GM06990 (cell line): ENCODE measurements at regions not wholly inside any gene's neighbourhood (a gene's known extent, or its start where the extent isn't known, plus 50 kb on each side); places are given as distances from the start of the nearest gene placed in this dataset.

Experiments used
- DNase-seq: peaks from one replicate; pipeline ENCODE4 v3.0.0-alpha.2; 2011; ENCODE audit not compliant: insufficient read length; ENCODE audit errors: extremely low read depth
- H3K27me3 ChIP-seq: replicated peaks from 2 replicates; pipeline ENCODE4 v1.6.0; 2011; ENCODE audit warnings: low read length; ENCODE audit not compliant: control insufficient read depth, insufficient read depth
- H3K36me3 ChIP-seq: 2 replicates; pipeline ENCODE4 v1.5.1; 2011; ENCODE audit warnings: low read length; ENCODE audit not compliant: control insufficient read depth, insufficient read depth
- H3K4me3 ChIP-seq: replicated peaks from 2 replicates; pipeline ENCODE4 v1.5.1; 2011; ENCODE audit warnings: low read depth, mild to moderate bottlenecking, control low read depth, low read length
- CTCF ChIP-seq: IDR thresholded peaks from 2 replicates; pipeline ENCODE4 v1.5.1; 2011; ENCODE audit warnings: low read length, control low read depth, mild to moderate bottlenecking, inconsistent platforms; ENCODE audit not compliant: insufficient read depth, poor library complexity, severe bottlenecking

GRCh38 chr4:24032371-24032989 is 142.6 kb upstream of the PPARGC1A start:
- peak; percentile 14 for TF ChIP-seq CTCF
- Histone ChIP-seq H3K36me3 (no peaks in the 10 kb centered on the region), H3K27me3 (no peaks in the 10 kb centered on the region), H3K4me3 (no peak overlapping the region)
- DNase-seq, result no peak

DNA sequence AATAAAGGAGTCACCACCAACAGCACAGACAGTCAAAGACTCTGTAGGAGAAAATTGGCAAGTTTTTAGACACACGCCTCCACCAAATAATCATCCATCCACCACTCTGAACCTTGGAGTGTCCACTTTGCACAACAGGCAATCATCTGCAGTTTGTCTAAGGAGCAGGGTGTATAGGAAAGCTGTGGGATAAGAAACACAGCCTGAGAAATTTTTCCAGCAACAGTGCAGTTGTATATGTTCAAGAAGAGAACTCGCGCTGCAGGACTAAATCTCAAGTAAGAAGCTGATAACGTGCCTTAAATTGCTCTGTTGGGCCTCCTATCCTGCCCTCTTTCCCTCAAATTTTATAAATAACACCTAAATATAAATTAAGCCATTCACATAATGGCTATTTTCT is 136.7 kb upstream of the PPARGC1A start:
- Histone ChIP-seq H3K36me3 (no peaks in the 10 kb centered on the region), H3K4me3 (no peak overlapping the region), H3K27me3 (no peaks in the 10 kb centered on the region)
- no peak for TF ChIP-seq CTCF
- no peak for DNase-seq

- no peak for TF ChIP-seq CTCF
- Histone ChIP-seq H3K27me3 (no peaks in the 10 kb centered on the region), H3K4me3 (no peak overlapping the region), H3K36me3 (no peaks in the 10 kb centered on the region)
- DNase-seq, result no peak
Observed at GRCh38 chr4:24024605-24025004, 134.8 kb upstream of the PPARGC1A start.

GRCh38 chr4:24024157-24024556 is 134.3 kb upstream of the PPARGC1A start:
- no peak for DNase-seq
- no peaks in the 10 kb centered on the region for H3K27me3 ChIP-seq
- H3K4me3 ChIP-seq, result no peak overlapping the region
- no peak for TF ChIP-seq CTCF
- no peaks in the 10 kb centered on the region for H3K36me3 ChIP-seq

GRCh38 chr4:24015782-24016181 is 125.9 kb upstream of the PPARGC1A start:
- no peak overlapping the region for H3K4me3 ChIP-seq
- H3K36me3 ChIP-seq, result no peaks in the 10 kb centered on the region
- DNase-seq, result no peak
- TF ChIP-seq CTCF, result no peak
- no peaks in the 10 kb centered on the region for H3K27me3 ChIP-seq
